ELR (cell line): ENCODE measurements at regions not wholly inside any gene's neighbourhood (a gene's known extent, or its start where the extent isn't known, plus 50 kb on each side); places are given as distances from the start of the nearest gene placed in this dataset.

Experiments
- DNase-seq: peaks from one replicate; pipeline ENCODE4 v3.0.0-alpha.2; 2015; ENCODE audit warnings: low read depth

GRCh38 chr2:180208841-180209240 lies 201.7 kb upstream of the CWC22 start:
- DNase-seq: peak; percentile 81

DNA sequence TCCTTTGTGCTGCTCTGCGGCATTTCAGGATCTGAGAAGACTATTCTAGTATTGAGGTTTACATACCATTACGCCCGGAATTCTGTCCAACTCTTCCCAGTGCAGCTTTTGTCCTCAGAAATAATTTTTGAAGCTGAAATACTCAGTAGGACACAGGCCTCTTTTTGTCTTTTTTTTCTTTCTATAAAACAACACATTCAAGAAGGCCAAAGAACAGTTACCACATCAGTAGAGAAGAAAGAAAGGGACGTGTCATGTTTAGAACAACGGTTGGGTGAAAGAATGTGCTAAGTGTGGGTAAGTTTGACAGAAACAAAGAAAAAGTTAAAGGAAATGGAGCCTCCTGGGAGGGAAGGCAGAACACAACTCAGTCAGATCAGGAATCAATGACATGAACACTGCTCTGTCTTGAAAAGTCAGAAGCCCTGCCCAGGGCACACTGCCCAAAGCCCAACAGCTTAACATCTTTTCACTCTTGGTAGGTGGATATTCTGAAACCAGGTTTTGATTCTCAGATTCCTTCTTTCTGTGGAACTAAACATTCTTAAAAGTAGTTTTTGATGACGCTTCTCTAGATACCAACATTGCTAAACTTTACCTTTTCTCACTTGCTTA lies 198.6 kb upstream of the CWC22 start:
- DNase-seq: no peak

GRCh38 chr2:180203972-180204371 lies 196.9 kb upstream of the CWC22 start:
- peak; percentile 67 for DNase-seq

GRCh38 chr2:180202467-180202951 lies 195.4 kb upstream of the CWC22 start:
- DNase-seq: no peak

DNA sequence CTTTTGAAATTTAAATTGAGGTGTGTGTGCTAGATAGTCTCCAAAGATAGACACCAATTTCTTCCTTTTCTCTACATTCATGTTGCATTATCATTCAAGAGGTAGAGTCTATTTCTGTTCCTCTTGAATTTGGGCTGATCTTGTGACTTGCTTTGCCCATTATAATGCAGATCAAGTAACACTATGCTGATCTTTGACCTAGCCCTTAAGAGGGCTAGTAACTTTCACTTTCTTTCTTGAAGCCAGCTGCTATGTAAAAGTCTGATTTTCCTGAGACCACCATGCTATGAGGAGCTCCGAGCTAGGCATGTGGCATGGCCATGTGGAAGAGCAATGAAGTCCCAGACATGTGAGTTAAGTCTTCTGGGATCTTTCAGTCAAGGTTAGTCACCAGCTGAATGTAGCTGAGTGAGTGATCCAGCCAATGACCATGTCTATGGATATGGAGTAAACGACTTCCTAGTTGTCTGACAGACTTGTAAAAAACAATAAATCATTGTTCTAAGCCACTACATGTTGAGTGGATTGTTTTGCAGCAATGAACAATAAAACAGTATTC lies 189.4 kb upstream of the CWC22 start:
- DNase-seq: peak; percentile 43

- DNase-seq: no peak
These were observed 188.8 kb upstream of the CWC22 start for GRCh38 chr2:180195847-180196246.

- peak; percentile 38 for DNase-seq
These were observed 184.5 kb upstream of the CWC22 start for GRCh38 chr2:180191432-180192124.

GRCh38 chr2:180190851-180191250 lies 183.8 kb upstream of the CWC22 start:
- no peak for DNase-seq

- no peak for DNase-seq
These were observed 180.5 kb upstream of the CWC22 start for GRCh38 chr2:180187611-180188010.

DNA sequence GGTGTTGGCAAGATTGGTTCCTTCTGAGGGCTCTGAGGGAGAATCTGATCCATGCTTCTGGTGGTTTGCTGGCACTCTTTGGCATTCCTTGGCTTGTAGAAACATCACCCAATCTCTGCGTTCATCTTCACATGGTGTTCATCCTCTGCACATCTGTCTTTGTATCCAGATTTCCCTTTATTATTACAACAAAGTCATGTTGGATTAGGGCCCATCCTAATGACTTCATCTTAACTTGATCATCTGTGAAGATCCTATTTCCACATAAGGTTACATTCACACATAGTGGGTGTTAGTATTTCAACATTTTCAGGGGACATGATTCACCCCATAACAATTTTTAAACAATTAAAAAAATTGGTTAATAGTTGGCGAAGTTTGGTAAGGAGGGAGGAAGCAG lies 177.4 kb upstream of the CWC22 start:
- peak; percentile 15 for DNase-seq

GRCh38 chr2:180180511-180180910 lies 173.4 kb upstream of the CWC22 start:
- DNase-seq: no peak

DNA sequence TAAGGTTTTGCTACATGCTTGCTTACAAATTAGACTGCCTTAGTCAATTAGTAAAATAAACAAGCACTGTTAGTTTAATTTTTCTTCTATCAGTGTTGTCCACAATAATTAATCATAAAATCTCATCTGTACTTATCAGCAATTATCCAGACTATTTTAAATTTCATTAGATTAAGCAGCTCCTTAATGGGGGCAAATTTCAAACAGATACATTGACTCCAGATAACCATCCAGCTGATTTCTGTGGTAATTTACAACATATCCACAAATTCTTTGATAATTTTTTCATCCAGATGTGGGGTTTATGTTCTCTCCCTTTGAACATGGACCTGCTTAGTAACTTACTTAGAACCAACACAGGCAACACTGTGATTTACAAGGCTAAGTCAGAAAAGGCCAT lies 170.4 kb upstream of the CWC22 start:
- no peak for DNase-seq

DNA sequence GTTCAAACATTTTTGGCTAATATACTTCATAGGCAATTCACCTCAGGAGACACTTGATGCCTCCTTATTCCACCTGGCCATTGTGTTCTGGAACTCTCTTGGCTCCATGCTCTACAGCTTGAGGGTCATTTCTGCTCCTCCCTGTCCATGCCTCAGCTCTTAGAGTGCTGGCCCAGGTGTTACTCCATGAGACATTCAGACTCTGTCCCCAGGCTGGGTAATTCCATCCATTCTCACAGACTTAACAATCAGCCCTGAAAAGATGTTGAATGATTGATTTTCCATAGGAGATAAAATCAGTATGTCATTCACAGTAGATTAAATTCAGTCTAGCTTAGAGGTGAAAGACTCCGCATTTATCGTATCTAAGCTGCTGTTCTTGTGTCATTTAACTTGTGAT lies 168.6 kb upstream of the CWC22 start:
- DNase-seq: no peak

DNA sequence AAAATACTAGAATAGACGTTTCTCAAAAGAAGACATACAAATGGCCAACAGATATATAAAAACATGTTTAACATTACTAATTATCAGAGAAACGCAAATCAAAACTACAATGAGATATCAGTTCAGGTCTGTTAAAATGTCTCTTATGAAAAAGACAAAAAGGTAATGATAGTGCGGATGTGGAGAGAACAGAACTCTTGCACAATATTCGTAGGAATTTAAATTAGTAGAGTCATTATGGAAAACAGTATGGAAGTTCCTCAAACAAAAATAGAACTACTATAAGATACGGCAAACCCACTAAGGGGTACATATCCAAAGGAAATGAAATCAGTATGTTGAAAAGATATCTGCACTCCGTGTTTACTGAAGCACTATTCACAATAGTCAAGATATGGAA lies 167.5 kb upstream of the CWC22 start:
- DNase-seq: no peak

DNA sequence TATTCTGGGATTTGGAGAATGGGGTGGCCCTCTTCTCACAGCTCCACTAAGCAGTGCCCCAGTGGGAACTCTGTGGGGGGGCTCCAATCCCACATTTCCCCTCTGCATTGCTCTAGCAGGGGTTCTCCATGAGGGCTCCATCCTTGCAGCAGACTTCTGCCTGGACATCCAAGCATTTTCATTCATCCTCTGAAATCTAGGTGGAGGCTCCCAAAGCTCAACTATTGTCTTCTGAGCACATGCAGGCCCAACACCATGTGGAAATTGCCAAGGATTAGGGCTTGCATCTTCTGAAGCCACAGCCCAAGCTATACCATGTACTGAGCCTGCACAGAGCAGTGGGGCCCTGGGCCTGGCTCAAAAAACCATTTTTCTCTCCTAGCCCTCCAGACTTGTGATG lies 162.4 kb upstream of the CWC22 start:
- DNase-seq: no peak

DNA sequence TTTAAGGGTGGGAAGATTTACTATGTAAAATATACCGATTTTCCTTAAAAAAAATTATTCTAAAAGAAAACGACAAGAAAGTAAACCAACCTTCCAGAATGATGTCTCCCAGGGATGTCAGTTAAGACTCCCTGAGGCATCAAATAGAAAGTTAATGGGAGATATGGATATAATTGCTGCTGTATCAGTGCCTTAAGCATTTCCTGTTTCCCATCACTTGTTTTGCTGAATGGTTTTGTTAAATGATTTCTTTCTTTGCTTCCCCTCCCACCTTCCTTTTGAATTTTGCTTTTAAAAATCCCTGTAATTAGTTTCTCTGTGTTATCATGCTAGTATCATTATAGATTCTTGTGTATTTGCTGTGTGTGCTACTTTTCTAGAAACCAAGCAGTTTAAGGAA lies 154.3 kb upstream of the CWC22 start:
- DNase-seq: peak; percentile 8

- no peak for DNase-seq
These were observed 152.8 kb upstream of the CWC22 start for GRCh38 chr2:180159921-180160320.

GRCh38 chr2:180158961-180159360 lies 151.9 kb upstream of the CWC22 start:
- no peak for DNase-seq

DNA sequence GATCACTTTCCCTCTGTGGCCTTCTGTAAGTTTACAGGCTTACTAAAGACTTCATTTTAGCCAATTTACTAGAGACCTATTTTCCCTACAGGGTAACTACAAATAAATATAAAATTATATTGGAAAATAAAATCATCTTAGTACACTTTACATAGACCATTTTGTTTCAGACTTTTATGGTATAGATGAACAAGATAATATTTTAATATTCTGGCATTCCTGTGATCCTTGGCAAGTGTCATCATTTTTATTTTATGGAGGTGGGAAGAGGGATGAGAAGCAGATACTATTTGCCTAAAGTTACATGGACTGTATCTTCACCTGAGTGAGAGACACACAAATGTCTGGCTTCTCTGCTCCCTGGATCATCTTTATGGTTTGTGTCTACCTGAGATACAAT lies 149.6 kb upstream of the CWC22 start:
- DNase-seq: no peak

- DNase-seq: no peak
These were observed 143.5 kb upstream of the CWC22 start for GRCh38 chr2:180150606-180151005.

DNA sequence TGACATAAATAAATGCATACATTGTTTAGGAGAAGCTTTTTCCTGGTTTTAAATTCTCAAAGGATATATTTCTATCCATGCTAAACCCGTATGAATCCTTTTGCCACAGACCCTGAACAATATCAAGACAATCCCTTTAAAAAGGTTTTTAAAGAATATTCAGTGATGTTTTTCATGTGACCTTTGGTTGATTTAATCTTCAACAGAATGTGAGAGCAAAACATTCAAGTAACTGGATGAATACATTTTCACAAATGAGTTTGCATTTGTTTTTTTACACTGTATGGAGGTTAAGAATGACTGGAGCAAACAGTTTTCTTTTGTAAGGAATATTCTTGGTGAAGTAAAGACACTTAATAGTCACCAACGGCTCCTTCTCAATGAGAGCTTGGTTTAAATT lies 139.4 kb upstream of the CWC22 start:
- DNase-seq: no peak

DNA sequence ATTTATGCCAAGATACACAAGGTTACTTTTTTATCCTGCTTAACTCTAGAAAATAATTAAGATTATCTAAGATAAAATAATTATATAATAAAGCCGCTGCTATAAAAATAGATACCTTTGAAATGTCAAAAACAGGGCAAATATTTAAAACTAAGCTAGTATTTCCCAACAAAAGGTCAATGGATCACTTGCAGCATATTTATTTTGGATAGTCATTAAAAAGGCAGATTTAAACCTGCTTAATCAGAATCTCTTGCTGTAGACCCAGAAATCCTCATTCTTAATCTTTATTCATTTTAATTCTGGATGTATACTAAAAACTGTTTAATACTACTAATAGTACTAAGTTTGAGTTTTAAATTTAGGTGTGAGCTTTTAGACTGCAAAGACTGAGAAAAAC lies 139.0 kb upstream of the CWC22 start:
- DNase-seq: no peak

- no peak for DNase-seq
These were observed 138.1 kb upstream of the CWC22 start for GRCh38 chr2:180145163-180145562.
